ENCODE measurements at regions not wholly inside any gene's neighbourhood (a gene's known extent, or its start where the extent isn't known, plus 50 kb on each side); places are given as distances from the start of the nearest gene placed in this dataset.

DNA sequence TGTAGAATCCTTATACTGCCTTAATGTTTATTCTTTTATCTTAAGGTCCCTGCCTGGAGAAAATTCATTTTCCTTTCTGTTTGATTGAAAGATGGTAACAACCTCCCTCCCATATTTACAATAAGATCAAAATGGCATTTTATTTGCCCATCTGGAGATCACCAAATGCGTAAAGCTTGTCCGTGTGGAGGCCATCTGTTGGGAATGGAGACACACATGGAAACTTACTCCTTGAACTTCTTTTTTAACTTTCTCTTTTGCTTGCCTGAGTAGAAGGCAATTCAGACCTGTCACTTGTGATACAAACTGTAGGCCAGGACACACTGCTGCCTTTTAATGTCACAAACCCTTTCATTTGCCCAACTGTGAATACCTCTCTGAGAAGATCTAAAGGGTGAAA, 144.8 kb upstream of the CEP162 start:
- TF ChIP-seq, protein P1, sequence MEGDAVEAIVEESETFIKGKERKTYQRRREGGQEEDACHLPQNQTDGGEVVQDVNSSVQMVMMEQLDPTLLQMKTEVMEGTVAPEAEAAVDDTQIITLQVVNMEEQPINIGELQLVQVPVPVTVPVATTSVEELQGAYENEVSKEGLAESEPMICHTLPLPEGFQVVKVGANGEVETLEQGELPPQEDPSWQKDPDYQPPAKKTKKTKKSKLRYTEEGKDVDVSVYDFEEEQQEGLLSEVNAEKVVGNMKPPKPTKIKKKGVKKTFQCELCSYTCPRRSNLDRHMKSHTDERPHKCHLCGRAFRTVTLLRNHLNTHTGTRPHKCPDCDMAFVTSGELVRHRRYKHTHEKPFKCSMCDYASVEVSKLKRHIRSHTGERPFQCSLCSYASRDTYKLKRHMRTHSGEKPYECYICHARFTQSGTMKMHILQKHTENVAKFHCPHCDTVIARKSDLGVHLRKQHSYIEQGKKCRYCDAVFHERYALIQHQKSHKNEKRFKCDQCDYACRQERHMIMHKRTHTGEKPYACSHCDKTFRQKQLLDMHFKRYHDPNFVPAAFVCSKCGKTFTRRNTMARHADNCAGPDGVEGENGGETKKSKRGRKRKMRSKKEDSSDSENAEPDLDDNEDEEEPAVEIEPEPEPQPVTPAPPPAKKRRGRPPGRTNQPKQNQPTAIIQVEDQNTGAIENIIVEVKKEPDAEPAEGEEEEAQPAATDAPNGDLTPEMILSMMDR (conservative IDR thresholded peaks at IDR 0.05 in 1 of 2, IDR thresholded peaks at IDR 0.05 in 1 of 2; ENCODE audit: extremely low read depth in 1 of 2, insufficient read depth in 1 of 2, low read depth in 1 of 2, low read length in 2 of 2) = no peak
- no peak for TF ChIP-seq EZH2 (IDR thresholded peaks at IDR 0.05; ENCODE audit: borderline replicate concordance, low read length)

Data from mammary epithelial cell (primary cell).